ENCODE measurements at regions not wholly inside any gene's neighbourhood (a gene's known extent, or its start where the extent isn't known, plus 50 kb on each side); places are given as distances from the start of the nearest gene placed in this dataset.
"Not testable (repeated sequence)": the region's sequence is repeated elsewhere in the genome, so short reads cannot be mapped to it uniquely, and the experiment has no call there.

GRCh38 chr20:40309731-40310130, 379.3 kb downstream of the MAFB start:
- no peak for DNase-seq

GRCh38 chr20:40307997-40308396, 381.0 kb downstream of the MAFB start:
- DNase-seq: no peak

GRCh38 chr20:40307268-40307667, 381.8 kb downstream of the MAFB start:
- no peak for DNase-seq

GRCh38 chr20:40305303-40305702, 383.7 kb downstream of the MAFB start:
- no peak for DNase-seq

- DNase-seq: no peak
Measured at GRCh38 chr20:40304119-40304613, 384.9 kb downstream of the MAFB start.

- DNase-seq: no peak
Measured at GRCh38 chr20:40294747-40295146, 394.3 kb downstream of the MAFB start.

- no peak for DNase-seq
Measured at GRCh38 chr20:40294175-40294574, 394.9 kb downstream of the MAFB start.

- DNase-seq: peak; percentile 53 to 77
Measured at GRCh38 chr20:40293740-40294139, 395.3 kb downstream of the MAFB start.

GRCh38 chr20:40291493-40292135, 397.4 kb downstream of the MAFB start:
- DNase-seq: no peak

GRCh38 chr20:40287683-40288082, 401.4 kb downstream of the MAFB start:
- DNase-seq: no peak

GRCh38 chr20:40286975-40287531, 402.0 kb downstream of the MAFB start:
- DNase-seq: peak; percentile 88 to 97

GRCh38 chr20:40284611-40285010, 404.4 kb downstream of the MAFB start:
- DNase-seq: no peak

- DNase-seq: no peak
Measured at GRCh38 chr20:40283689-40284088, 405.3 kb downstream of the MAFB start.

GRCh38 chr20:40282941-40283340, 406.1 kb downstream of the MAFB start:
- DNase-seq: peak in 1 of 2 experiments; percentile 53

GRCh38 chr20:40282541-40282940, 406.5 kb downstream of the MAFB start:
- DNase-seq: peak in 1 of 2 experiments; percentile 25

GRCh38 chr20:40280616-40281015, 408.4 kb downstream of the MAFB start:
- no peak for DNase-seq

GRCh38 chr20:40279390-40279789, 409.6 kb downstream of the MAFB start:
- DNase-seq: no peak

GRCh38 chr20:40278673-40279072, 410.4 kb downstream of the MAFB start:
- DNase-seq: no peak

- no peak for DNase-seq
Measured at GRCh38 chr20:40276301-40276700, 412.7 kb downstream of the MAFB start.

- DNase-seq: no peak
Measured at GRCh38 chr20:40275738-40276137, 413.3 kb downstream of the MAFB start.

GRCh38 chr20:40274912-40275533, 414.0 kb downstream of the MAFB start:
- no peak for DNase-seq

- not testable (repeated sequence) for DNase-seq
Measured at GRCh38 chr20:40269274-40269673, 419.8 kb downstream of the MAFB start.

GRCh38 chr20:40268321-40269075, 420.5 kb downstream of the MAFB start:
- DNase-seq: no peak
